Breast epithelium (tissue), 4 donors: ENCODE measurements at regions not wholly inside any gene's neighbourhood (a gene's known extent, or its start where the extent isn't known, plus 50 kb on each side); places are given as distances from the start of the nearest gene placed in this dataset.

ENCODE experiments used
- DNase-seq, 2 donors: peaks; one replicate each; pipeline ENCODE4 v3.0.0-alpha.2; 2019; ENCODE audit warnings: low spot score in 2 of 2
- H3K27ac ChIP-seq, 2 donors: fragments of 200-600 bp; sonication (generic) in 1 of 2; one replicate each; pipeline ENCODE4 v1.5.1; 2016 to 2019; ENCODE audit warnings: mild to moderate bottlenecking in 1 of 2
- H3K27me3 ChIP-seq, 2 donors: fragments of 200-600 bp; sonication (generic) in 1 of 2; one replicate each; pipeline versions ENCODE4 v1.5.1 to v1.6.0; 2017 to 2019; ENCODE audit warnings: control low read depth in 1 of 2, mild to moderate bottlenecking in 1 of 2
- H3K36me3 ChIP-seq: fragments of 200-600 bp; one replicate; pipeline ENCODE4 v1.5.1; 2019
- H3K4me1 ChIP-seq, 2 donors: fragments of 200-600 bp; sonication (generic); one replicate each; pipeline ENCODE4 v1.5.1; 2016 to 2019; ENCODE audit warnings: control low read depth in 1 of 2
- H3K4me3 ChIP-seq, 3 donors: fragments of 200-600 bp; sonication (generic); 1 replicate in 2 of 3; 2 replicates in 1 of 3; pipeline ENCODE4 v1.5.1; 2016 to 2019; ENCODE audit warnings: mild to moderate bottlenecking in 3 of 3, moderate library complexity in 2 of 3
- H3K9me3 ChIP-seq, 2 donors: fragments of 200-600 bp; sonication (generic) in 1 of 2; one replicate each; pipeline ENCODE4 v1.5.1; 2016 to 2019; ENCODE audit warnings: control low read depth in 1 of 2
- POLR2A ChIP-seq: fragments of 450-650 bp; IDR thresholded peaks from one replicate; pipeline ENCODE4 v1.6.1; 2016; ENCODE audit warnings: antibody characterized with exemption, mild to moderate bottlenecking, moderate library complexity
- POLR2AphosphoS5 ChIP-seq, 3 donors: sonication (generic); formaldehyde crosslinking; IDR thresholded peaks; one replicate each; pipeline ENCODE4 v1.6.1; 2017; ENCODE audit warnings: antibody characterized with exemption in 3 of 3
- intact Hi-C: fragments of 100-400 bp; cut with DNase I; formaldehyde crosslinking; loops from one replicate; pipeline ENCODE4 v1.15.1; 2023; ENCODE audit warnings: low total_unique reads
- TF ChIP-seq, protein P1 (sequence below), 3 donors: fragments of 450-650 bp; IDR thresholded peaks; one replicate each; pipeline ENCODE4 v1.5.1; 2016 to 2017; ENCODE audit warnings: antibody characterized with exemption in 3 of 3, mild to moderate bottlenecking in 3 of 3, moderate library complexity in 3 of 3

DNA sequence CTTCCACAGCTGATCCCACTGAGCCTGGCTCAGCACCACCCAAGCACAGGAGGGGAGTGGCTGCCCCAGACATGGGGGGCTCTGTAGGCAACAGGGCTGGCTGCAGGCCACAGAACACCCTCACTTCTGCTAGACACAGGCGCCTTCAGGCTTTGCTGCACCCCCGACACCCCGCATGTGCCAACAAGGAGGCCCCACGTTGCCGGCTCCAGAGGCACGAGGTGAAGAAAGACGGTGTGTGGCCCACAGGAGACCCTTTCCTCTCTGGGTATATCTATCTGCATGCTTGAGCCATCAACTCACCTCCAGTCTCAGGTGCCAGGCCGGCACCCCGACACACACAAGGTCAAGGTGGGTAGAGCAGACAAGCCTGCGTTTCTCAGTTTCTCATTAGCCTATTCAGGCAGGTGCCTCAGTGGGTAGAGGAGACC lies 158.3 kb downstream of the DLL1 start:
- Histone ChIP-seq H3K9me3 (no peaks in the 10 kb centered on the region), H3K27me3 (no peaks in the 10 kb centered on the region), H3K4me3 (no peak overlapping the region), H3K4me1 (peaks cover 5 to 6% of the 10 kb centered on the region in 2 donors), H3K36me3 (no peaks in the 10 kb centered on the region), H3K27ac (no peak overlapping the region)
- DNase-seq: peak in 1 of 2 donors; percentile 25
- no peak for TF ChIP-seq POLR2AphosphoS5 (IDR thresholded peaks at IDR 0.05)
- no peak for TF ChIP-seq POLR2A
- TF ChIP-seq, protein P1, sequence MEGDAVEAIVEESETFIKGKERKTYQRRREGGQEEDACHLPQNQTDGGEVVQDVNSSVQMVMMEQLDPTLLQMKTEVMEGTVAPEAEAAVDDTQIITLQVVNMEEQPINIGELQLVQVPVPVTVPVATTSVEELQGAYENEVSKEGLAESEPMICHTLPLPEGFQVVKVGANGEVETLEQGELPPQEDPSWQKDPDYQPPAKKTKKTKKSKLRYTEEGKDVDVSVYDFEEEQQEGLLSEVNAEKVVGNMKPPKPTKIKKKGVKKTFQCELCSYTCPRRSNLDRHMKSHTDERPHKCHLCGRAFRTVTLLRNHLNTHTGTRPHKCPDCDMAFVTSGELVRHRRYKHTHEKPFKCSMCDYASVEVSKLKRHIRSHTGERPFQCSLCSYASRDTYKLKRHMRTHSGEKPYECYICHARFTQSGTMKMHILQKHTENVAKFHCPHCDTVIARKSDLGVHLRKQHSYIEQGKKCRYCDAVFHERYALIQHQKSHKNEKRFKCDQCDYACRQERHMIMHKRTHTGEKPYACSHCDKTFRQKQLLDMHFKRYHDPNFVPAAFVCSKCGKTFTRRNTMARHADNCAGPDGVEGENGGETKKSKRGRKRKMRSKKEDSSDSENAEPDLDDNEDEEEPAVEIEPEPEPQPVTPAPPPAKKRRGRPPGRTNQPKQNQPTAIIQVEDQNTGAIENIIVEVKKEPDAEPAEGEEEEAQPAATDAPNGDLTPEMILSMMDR (IDR thresholded peaks at IDR 0.05): no peak
- intact Hi-C loops: no loop called here

DNA sequence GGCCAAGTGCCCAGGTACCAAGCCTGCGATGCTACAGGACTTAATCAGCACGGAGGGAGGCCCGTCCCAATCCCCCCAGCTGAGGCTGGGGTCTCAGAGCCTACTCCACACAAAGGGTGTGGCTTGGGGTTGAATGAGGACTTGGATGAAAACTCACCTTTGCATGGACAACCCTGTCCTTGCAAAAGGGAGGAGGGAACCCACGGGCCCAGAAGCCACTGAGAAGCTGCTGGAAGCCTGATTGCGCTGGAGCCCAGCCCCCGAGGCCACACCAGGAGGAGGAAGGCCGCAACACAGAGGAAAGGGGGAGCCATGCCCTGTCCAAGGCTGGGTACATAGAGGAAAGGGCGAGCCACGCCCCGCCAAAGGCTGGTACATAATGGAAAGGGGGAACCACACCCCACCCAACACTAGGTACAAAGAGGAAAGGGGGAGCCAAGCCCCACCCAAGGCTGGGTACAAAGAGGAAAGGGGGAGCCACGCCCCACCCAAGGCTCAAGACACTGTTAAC lies 158.8 kb downstream of the DLL1 start:
- intact Hi-C loops: no loop called here
- no peak for TF ChIP-seq POLR2A
- no peak for TF ChIP-seq POLR2AphosphoS5 (IDR thresholded peaks at IDR 0.05)
- TF ChIP-seq, protein P1 (IDR thresholded peaks at IDR 0.05): no peak
- peak in 1 of 2 donors; percentile 34 for DNase-seq
- Histone ChIP-seq H3K27me3 (no peaks in the 10 kb centered on the region), H3K4me3 (no peak overlapping the region), H3K36me3 (no peaks in the 10 kb centered on the region), H3K4me1 (peaks cover 5 to 6% of the 10 kb centered on the region in 2 donors), H3K27ac (no peak overlapping the region), H3K9me3 (no peaks in the 10 kb centered on the region)

DNA sequence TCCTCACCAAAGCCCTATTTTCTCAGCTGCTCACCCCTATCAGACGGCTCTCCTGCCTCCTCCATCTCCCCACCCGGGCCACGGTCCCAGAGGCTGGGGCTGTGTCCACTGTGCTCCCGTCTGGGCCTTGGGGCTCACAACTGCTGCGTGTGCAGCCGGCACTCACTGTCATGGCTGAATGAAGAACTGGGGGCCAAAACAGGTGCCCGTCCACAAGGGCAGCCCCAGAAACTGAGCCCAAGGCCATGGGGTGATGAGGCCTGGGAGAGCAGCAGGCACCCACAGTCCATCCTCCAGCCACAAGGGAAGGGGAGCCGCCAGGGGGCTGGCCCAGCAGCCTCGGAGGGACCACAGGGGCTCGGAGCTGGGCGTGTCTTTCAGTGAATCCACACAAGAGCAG lies 159.5 kb downstream of the DLL1 start:
- Histone ChIP-seq H3K27ac (no peak overlapping the region), H3K36me3 (no peaks in the 10 kb centered on the region), H3K27me3 (no peaks in the 10 kb centered on the region), H3K4me1 (peaks cover 5 to 6% of the 10 kb centered on the region in 2 donors), H3K9me3 (no peaks in the 10 kb centered on the region), H3K4me3 (no peak overlapping the region)
- intact Hi-C loops: no loop called here
- DNase-seq: peak in 1 of 2 donors; percentile 3
- TF ChIP-seq POLR2AphosphoS5 (IDR thresholded peaks at IDR 0.05): no peak
- TF ChIP-seq, protein P1 (IDR thresholded peaks at IDR 0.05): no peak

DNA sequence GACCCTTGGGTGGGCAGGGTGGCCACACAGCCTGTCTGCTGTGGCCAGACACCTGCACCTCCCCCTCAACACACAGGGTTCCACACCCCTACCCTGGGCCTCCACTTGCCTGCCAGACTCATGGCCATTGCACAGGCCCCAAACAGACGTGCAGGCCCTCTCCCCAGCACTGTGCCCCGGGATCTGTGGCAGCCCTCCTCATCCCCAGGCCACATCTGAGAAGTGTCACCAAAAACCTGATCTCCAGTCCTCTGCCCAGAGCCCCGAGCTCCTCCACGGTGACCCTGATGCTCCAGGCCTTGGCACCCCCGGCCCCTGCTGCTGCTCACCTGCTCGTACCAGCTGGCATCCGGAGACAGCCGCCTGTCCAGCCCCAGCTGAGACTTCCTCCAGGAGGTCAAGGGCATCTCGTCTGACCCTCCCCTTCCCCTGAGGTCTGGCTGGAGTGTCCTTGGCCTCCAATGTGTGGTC lies 160.1 kb downstream of the DLL1 start:
- Histone ChIP-seq H3K4me3 (no peak overlapping the region), H3K9me3 (no peaks in the 10 kb centered on the region), H3K36me3 (no peaks in the 10 kb centered on the region), H3K27me3 (no peaks in the 10 kb centered on the region), H3K4me1 (peaks cover 5 to 6% of the 10 kb centered on the region in 2 donors), H3K27ac (no peak overlapping the region)
- TF ChIP-seq, protein P1 (IDR thresholded peaks at IDR 0.05): no peak
- no peak for TF ChIP-seq POLR2AphosphoS5 (IDR thresholded peaks at IDR 0.05)
- no peak for TF ChIP-seq POLR2A
- intact Hi-C loops: no loop called here
- DNase-seq: no peak

DNA sequence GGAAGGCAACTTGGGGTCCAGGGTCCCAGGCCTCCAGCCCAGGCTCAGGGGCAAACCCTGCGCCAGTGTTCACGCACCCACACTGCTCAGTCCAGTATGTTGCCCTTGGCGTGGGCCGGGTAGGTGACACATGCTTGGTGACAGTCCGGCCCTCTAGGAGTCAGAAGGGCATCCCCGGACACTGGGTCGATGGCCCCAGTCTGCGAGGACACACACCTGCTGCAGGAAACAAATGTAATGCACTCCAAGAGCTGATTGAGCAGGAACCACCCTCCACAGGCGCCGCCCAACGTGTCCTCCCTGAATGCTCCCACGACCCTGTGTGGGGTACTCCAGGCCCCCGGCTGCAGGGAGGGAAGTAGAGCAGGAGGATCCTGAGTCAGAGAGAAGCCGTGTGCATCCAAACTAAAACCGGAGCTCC lies 160.7 kb downstream of the DLL1 start:
- Histone ChIP-seq H3K27ac (peak overlapping the region in 1 of 2 donors; percentile 38), H3K9me3 (no peaks in the 10 kb centered on the region), H3K27me3 (no peaks in the 10 kb centered on the region), H3K4me3 (no peak overlapping the region), H3K36me3 (no peaks in the 10 kb centered on the region), H3K4me1 (peaks cover 5 to 6% of the 10 kb centered on the region in 2 donors)
- peak in 1 of 2 donors; percentile 43 for DNase-seq
- TF ChIP-seq, protein P1 (IDR thresholded peaks at IDR 0.05): no peak
- no peak for TF ChIP-seq POLR2AphosphoS5 (IDR thresholded peaks at IDR 0.05)
- no peak for TF ChIP-seq POLR2A
- intact Hi-C loops: no loop called here
